Liver (tissue), 8 donors: ENCODE measurements at regions not wholly inside any gene's neighbourhood (a gene's known extent, or its start where the extent isn't known, plus 50 kb on each side); places are given as distances from the start of the nearest gene placed in this dataset.

Source experiments
- DNase-seq: peaks from one replicate; pipeline ENCODE4 v3.0.0-alpha.2; 2017; ENCODE audit warnings: low spot score
- H3K27ac ChIP-seq, 2 donors: one replicate each; pipeline ENCODE4 v1.7.0; 2013; ENCODE audit warnings: inconsistent platforms in 2 of 2, low read length in 2 of 2, control low read depth in 1 of 2, low read depth in 1 of 2, mild to moderate bottlenecking in 1 of 2
- H3K27me3 ChIP-seq, 4 donors: one replicate each; pipeline versions ENCODE4 v1.6.1 to v1.7.0; 2013; ENCODE audit warnings: low read length in 3 of 4, inconsistent platforms in 1 of 4, mild to moderate bottlenecking in 1 of 4, moderate library complexity in 1 of 4; ENCODE audit not compliant: control insufficient read depth in 4 of 4, insufficient read depth in 4 of 4
- H3K36me3 ChIP-seq, 4 donors: one replicate each; pipeline versions ENCODE4 v1.6.1 to v1.7.0; 2013; ENCODE audit warnings: low read length in 3 of 4, mild to moderate bottlenecking in 3 of 4, low read depth in 1 of 4, moderate library complexity in 1 of 4; ENCODE audit not compliant: control insufficient read depth in 4 of 4, insufficient read depth in 3 of 4
- H3K4me1 ChIP-seq, 4 donors: one replicate each; pipeline versions ENCODE4 v1.6.1 to v1.7.0; 2013; ENCODE audit warnings: low read length in 3 of 4, mild to moderate bottlenecking in 3 of 4, moderate library complexity in 1 of 4; ENCODE audit not compliant: control insufficient read depth in 4 of 4, insufficient read depth in 4 of 4
- H3K4me3 ChIP-seq, 3 donors: one replicate each; pipeline versions ENCODE4 v1.6.1 to v1.7.0; 2013; ENCODE audit warnings: low read length in 3 of 3, control low read depth in 1 of 3, low read depth in 1 of 3, mild to moderate bottlenecking in 1 of 3
- H3K9ac ChIP-seq, 2 donors: one replicate each; pipeline ENCODE4 v1.7.0; 2013; ENCODE audit warnings: low read length in 2 of 2, mild to moderate bottlenecking in 2 of 2, moderate library complexity in 2 of 2, control low read depth in 1 of 2, low read depth in 1 of 2
- H3K9me3 ChIP-seq, 4 donors: one replicate each; pipeline versions ENCODE4 v1.6.1 to v1.7.0; 2013; ENCODE audit warnings: low read length in 3 of 4; ENCODE audit not compliant: control insufficient read depth in 4 of 4
- ATF3 ChIP-seq: IDR thresholded peaks from 2 replicates; pipeline ENCODE4 v1.6.1; 2016; ENCODE audit warnings: antibody characterized with exemption
- CTCF ChIP-seq: fragments of 150-350 bp; IDR thresholded peaks from 2 replicates; pipeline ENCODE4 v1.5.1; 2017; ENCODE audit warnings: improper control_type of control experiment, low read depth, low read length; ENCODE audit not compliant: missing input control
- EGR1 ChIP-seq, 2 donors: IDR thresholded peaks; 2 replicates each; pipeline ENCODE4 v1.6.1; 2016 to 2018; ENCODE audit warnings: antibody characterized with exemption in 2 of 2, low read depth in 2 of 2
- FOXA1 ChIP-seq: IDR thresholded peaks from 2 replicates; pipeline ENCODE4 v1.6.1; 2016; ENCODE audit warnings: antibody characterized with exemption
- FOXA2 ChIP-seq: IDR thresholded peaks from 2 replicates; pipeline ENCODE4 v1.6.1; 2016; ENCODE audit warnings: antibody characterized with exemption
- GABPA ChIP-seq, 2 donors: IDR thresholded peaks in 1 of 2; conservative IDR thresholded peaks in 1 of 2; 2 replicates each; pipeline ENCODE4 v1.6.1; 2016; ENCODE audit warnings: antibody characterized with exemption in 2 of 2, mild to moderate bottlenecking in 1 of 2, moderate library complexity in 1 of 2
- HNF4A ChIP-seq, 2 donors: conservative IDR thresholded peaks; 2 replicates each; pipeline ENCODE4 v1.6.1; 2016; ENCODE audit warnings: antibody characterized with exemption in 2 of 2, mild to moderate bottlenecking in 2 of 2
- HNF4G ChIP-seq: IDR thresholded peaks from 2 replicates; pipeline ENCODE4 v1.6.1; 2016; ENCODE audit warnings: antibody characterized with exemption
- JUND ChIP-seq, 2 donors: IDR thresholded peaks; 2 replicates each; pipeline ENCODE4 v1.6.1; 2016; ENCODE audit warnings: antibody characterized with exemption in 2 of 2
- MAX ChIP-seq: IDR thresholded peaks from 2 replicates; pipeline ENCODE4 v1.6.1; 2016; ENCODE audit warnings: antibody characterized with exemption
- NR2F2 ChIP-seq: IDR thresholded peaks from 2 replicates; pipeline ENCODE4 v1.6.1; 2016; ENCODE audit warnings: antibody characterized with exemption
- RAD21 ChIP-seq, 2 donors: IDR thresholded peaks; 2 replicates each; pipeline ENCODE4 v1.6.1; 2016; ENCODE audit warnings: antibody characterized with exemption in 2 of 2, mild to moderate bottlenecking in 2 of 2
- REST ChIP-seq: IDR thresholded peaks from 2 replicates; pipeline ENCODE4 v1.6.1; 2016; ENCODE audit warnings: antibody characterized with exemption, mild to moderate bottlenecking
- RXRA ChIP-seq, 2 donors: IDR thresholded peaks; 2 replicates each; pipeline ENCODE4 v1.6.1; 2017 to 2018; ENCODE audit warnings: antibody characterized with exemption in 2 of 2, mild to moderate bottlenecking in 1 of 2
- SP1 ChIP-seq: IDR thresholded peaks from 2 replicates; pipeline ENCODE4 v1.6.1; 2018; ENCODE audit warnings: antibody characterized with exemption, mild to moderate bottlenecking
- TAF1 ChIP-seq: conservative IDR thresholded peaks from 2 replicates; pipeline ENCODE4 v1.6.1; 2016; ENCODE audit warnings: antibody characterized with exemption, mild to moderate bottlenecking
- YY1 ChIP-seq: IDR thresholded peaks from 2 replicates; pipeline ENCODE4 v1.6.1; 2016; ENCODE audit warnings: antibody characterized with exemption, mild to moderate bottlenecking
- ZBTB33 ChIP-seq: IDR thresholded peaks from 2 replicates; pipeline ENCODE4 v1.6.1; 2016; ENCODE audit warnings: antibody characterized with exemption
- WGBS: extraction: QIAGEN DNeasy Blood & Tissue Kit; methylation state at CpG from one replicate; pipeline ENCODE4 v1.1.7; 2013; 5-methylcytosine and 5-hydroxymethylcytosine counted together
- donor health status: healthy.
- donor health status: healthy.
- donor health status: healthy.
- donor health status: healthy.
- donor health status: healthy.

GRCh38 chrX:114181195-114181594, 402.7 kb upstream of the HTR2C start:
- peaks cover 0 to 3% (median 0%) of the 10 kb centered on the region in 4 donors for H3K9me3 ChIP-seq
- H3K4me1 ChIP-seq = no peaks in the 10 kb centered on the region
- no peak overlapping the region for H3K27ac ChIP-seq
- WGBS = 27% methylated on average over 1 of the region's 1 CpG
- H3K9ac ChIP-seq = no peak overlapping the region
- DNase-seq = no peak
- H3K4me3 ChIP-seq = no peak overlapping the region
- H3K36me3 ChIP-seq = no peaks in the 10 kb centered on the region
- peaks cover 0 to 2% (median 0%) of the 10 kb centered on the region in 4 donors for H3K27me3 ChIP-seq
- TF ChIP-seq JUND (IDR thresholded peaks at IDR 0.05) (no peak), TAF1 (no peak), CTCF (no peak), ATF3 (no peak), HNF4A (conservative IDR thresholded peaks at IDR 0.05) (no peak), GABPA (IDR thresholded peaks at IDR 0.05 in 1 of 2, conservative IDR thresholded peaks at IDR 0.05 in 1 of 2) (no peak), NR2F2 (no peak), YY1 (no peak), REST (no peak), RAD21 (IDR thresholded peaks at IDR 0.05) (no peak), EGR1 (IDR thresholded peaks at IDR 0.05; ENCODE audit: low read depth in 2 of 2) (no peak), SP1 (no peak), MAX (no peak), HNF4G (no peak), RXRA (IDR thresholded peaks at IDR 0.05) (no peak), FOXA1 (no peak), FOXA2 (no peak), ZBTB33 (no peak)
